Ovary (tissue), 7 donors: ENCODE measurements at regions not wholly inside any gene's neighbourhood (a gene's known extent, or its start where the extent isn't known, plus 50 kb on each side); places are given as distances from the start of the nearest gene placed in this dataset.

ENCODE experiments used
- DNase-seq, 5 donors: peaks; one replicate each; pipeline ENCODE4 v3.0.0-alpha.2; 2019 to 2020
- H3K27ac ChIP-seq, 2 donors: fragments of 200-600 bp; one replicate each; pipeline versions ENCODE4 v1.5.1 to v1.8.0; 2019 to 2022
- H3K27me3 ChIP-seq: fragments of 200-600 bp; one replicate; pipeline ENCODE4 v1.8.0; 2022
- H3K36me3 ChIP-seq: fragments of 200-600 bp; sonication (generic); one replicate; pipeline ENCODE4 v1.5.1; 2019
- H3K4me1 ChIP-seq: one replicate; pipeline ENCODE4 v1.8.1; 2013; ENCODE audit warnings: mild to moderate bottlenecking, moderate library complexity; ENCODE audit not compliant: insufficient read depth
- H3K4me3 ChIP-seq: fragments of 200-600 bp; sonication (generic); one replicate; pipeline ENCODE4 v1.5.1; 2017
- H3K9me3 ChIP-seq, 2 donors: fragments of 200-600 bp in 1 of 2; sonication (generic) in 1 of 2; one replicate each; pipeline versions ENCODE4 v1.5.1 to v1.8.1; 2013 to 2019; ENCODE audit warnings: mild to moderate bottlenecking in 1 of 2, moderate library complexity in 1 of 2
- CTCF ChIP-seq, 3 donors: fragments of 450-650 bp in 2 of 3; fragments of 200-600 bp in 1 of 3; IDR thresholded peaks; one replicate each; pipeline versions ENCODE4 v1.5.1 to v1.8.0; 2016 to 2022; ENCODE audit warnings: antibody characterized with exemption in 3 of 3, mild to moderate bottlenecking in 1 of 3
- EP300 ChIP-seq: sonication (generic); formaldehyde crosslinking; IDR thresholded peaks from one replicate; pipeline ENCODE4 v1.6.1; 2017; ENCODE audit warnings: antibody characterized with exemption
- POLR2A ChIP-seq: fragments of 450-650 bp; IDR thresholded peaks from one replicate; pipeline ENCODE4 v1.6.1; 2017; ENCODE audit warnings: antibody characterized with exemption, mild to moderate bottlenecking, moderate library complexity
- WGBS, 3 donors: extraction: QIAGEN DNeasy Blood & Tissue Kit in 1 of 3; methylation state at CpG; one replicate each; pipeline versions ENCODE4 v1.1.5 to v1.1.7; 2013 to 2017; 5-methylcytosine and 5-hydroxymethylcytosine counted together
- intact Hi-C, 4 donors: fragments of 100-400 bp; cut with DNase I; formaldehyde crosslinking; loops; one replicate each; pipeline versions ENCODE4 v1.11.0 to v1.15.1; 2022 to 2023
- donor health status: DM: no; HTN: no; CAD: no; lungs with moderate emphysema.
- donor health status: DM: no; HTN: no; CAD: no.
- donor health status: Bipolar disorder and iron deficiency.
- donor health status: DM: no; HTN: no; CAD: no.
- donor health status: DM: yes; HTN: yes; CAD: no.

- no peaks in the 10 kb centered on the region for H3K4me1 ChIP-seq
- no peak for TF ChIP-seq EP300
- TF ChIP-seq POLR2A = no peak
- no peak for TF ChIP-seq CTCF (IDR thresholded peaks at IDR 0.05)
- peak overlapping the region; percentile 42 for H3K4me3 ChIP-seq
- peak overlapping the region; percentile 89 to 95 for H3K27ac ChIP-seq
- H3K9me3 ChIP-seq = no peaks in the 10 kb centered on the region
- intact Hi-C loops = loop anchor here (2.0 to 10.0 kb wide), 5 partner anchors 350 to 1030 kb away; partner anchors contain the start of gene ZEB1 (in 2 of the 4)
- H3K27me3 ChIP-seq = no peaks in the 10 kb centered on the region
- H3K36me3 ChIP-seq = no peaks in the 10 kb centered on the region
- no peak for DNase-seq
- 0 to 1% (median 1%) methylated on average over 5 of the region's 5 CpGs for WGBS, 3 donors
These were observed 155.0 kb upstream of the LYZL2 start for GRCh38 chr10:30784524-30784896.

GRCh38 chr10:30783939-30784501, 154.5 kb upstream of the LYZL2 start:
- Histone ChIP-seq H3K4me3 (peak overlapping the region; percentile 42), H3K27ac (peak overlapping the region; percentile 89 to 95), H3K9me3 (no peaks in the 10 kb centered on the region), H3K36me3 (no peaks in the 10 kb centered on the region), H3K4me1 (no peaks in the 10 kb centered on the region), H3K27me3 (no peaks in the 10 kb centered on the region)
- DNase-seq = peak; percentile 87 to 93 (median 91)
- intact Hi-C loops = loop anchor here (2.0 to 10.0 kb wide), 5 partner anchors 351 to 1031 kb away; partner anchors contain the start of gene ZEB1 (in 2 of the 4)
- 1 to 2% (median 1%) methylated on average over 18 of the region's 18 CpGs for WGBS, 3 donors
- no peak for TF ChIP-seq EP300
- TF ChIP-seq CTCF (IDR thresholded peaks at IDR 0.05) = peak; percentile 72 to 93 (median 88)

GRCh38 chr10:30782537-30783461, 153.2 kb upstream of the LYZL2 start:
- Histone ChIP-seq H3K27me3 (no peaks in the 10 kb centered on the region), H3K27ac (no peak overlapping the region), H3K36me3 (no peaks in the 10 kb centered on the region), H3K4me3 (no peak overlapping the region), H3K4me1 (no peaks in the 10 kb centered on the region), H3K9me3 (no peaks in the 10 kb centered on the region)
- intact Hi-C loops = loop anchor here (10.0 kb wide), 4 partner anchors 352 to 1032 kb away; partner anchors contain the start of gene ZEB1 (in 2 of the 4)
- no peak for DNase-seq
- TF ChIP-seq EP300 = no peak
- no peak for TF ChIP-seq CTCF (IDR thresholded peaks at IDR 0.05)
- 72 to 81% (median 72%) methylated on average over 15 of the region's 15 CpGs for WGBS, 3 donors

GRCh38 chr10:30782157-30782536, 152.6 kb upstream of the LYZL2 start:
- no peaks in the 10 kb centered on the region for H3K4me1 ChIP-seq
- TF ChIP-seq EP300 = no peak
- TF ChIP-seq POLR2A = no peak
- no peak overlapping the region for H3K4me3 ChIP-seq
- no peaks in the 10 kb centered on the region for H3K36me3 ChIP-seq
- H3K27me3 ChIP-seq = no peaks in the 10 kb centered on the region
- no peaks in the 10 kb centered on the region for H3K9me3 ChIP-seq
- WGBS, 3 donors = 81 to 88% (median 86%) methylated on average over 7 of the region's 7 CpGs
- intact Hi-C loops = loop anchor here (10.0 kb wide), 4 partner anchors 353 to 1033 kb away; partner anchors contain the start of gene ZEB1 (in 2 of the 4)
- no peak for DNase-seq
- no peak overlapping the region for H3K27ac ChIP-seq
